ENCODE measurements at regions not wholly inside any gene's neighbourhood (a gene's known extent, or its start where the extent isn't known, plus 50 kb on each side); places are given as distances from the start of the nearest gene placed in this dataset.

DNA sequence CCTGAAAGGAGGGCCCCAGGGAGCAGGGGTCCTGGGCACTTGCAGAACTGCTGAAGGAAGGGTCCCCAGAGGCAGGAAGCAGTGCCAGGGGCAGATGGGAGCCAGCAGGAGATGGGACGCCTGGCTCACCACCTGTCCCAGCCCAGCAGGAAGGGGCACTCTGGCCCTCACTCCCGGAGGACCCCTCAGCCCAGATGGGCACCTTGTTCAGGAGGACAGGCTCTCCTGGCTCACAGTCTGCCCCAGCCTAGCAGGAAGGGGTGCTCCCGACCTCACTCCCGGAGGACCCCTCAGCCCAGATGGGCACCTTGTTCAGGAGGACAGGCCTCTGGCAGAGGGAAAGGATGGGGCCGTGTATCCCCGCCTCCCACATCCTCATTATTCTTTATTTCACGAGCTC, 331.4 kb upstream of the SHH start:
- peaks cover 68% of the 10 kb centered on the region for H3K27me3 ChIP-seq (replicated peaks; ENCODE audit: insufficient read depth, low read depth, low read length, poor library complexity)
- CTCF ChIA-PET, result no interaction called here
- DNase-seq (ENCODE audit: low spot score), result no peak
- no peak overlapping the region for H3K27ac ChIP-seq (ENCODE audit: low read depth, low read length, poor library complexity, severe bottlenecking)
- H3K9me3 ChIP-seq (ENCODE audit: low read depth, low read length, poor library complexity, severe bottlenecking), result no peaks in the 10 kb centered on the region
- H3K36me3 ChIP-seq (ENCODE audit: insufficient read depth, low read length, poor library complexity, severe bottlenecking), result no peaks in the 10 kb centered on the region
- TF ChIP-seq, protein P1, sequence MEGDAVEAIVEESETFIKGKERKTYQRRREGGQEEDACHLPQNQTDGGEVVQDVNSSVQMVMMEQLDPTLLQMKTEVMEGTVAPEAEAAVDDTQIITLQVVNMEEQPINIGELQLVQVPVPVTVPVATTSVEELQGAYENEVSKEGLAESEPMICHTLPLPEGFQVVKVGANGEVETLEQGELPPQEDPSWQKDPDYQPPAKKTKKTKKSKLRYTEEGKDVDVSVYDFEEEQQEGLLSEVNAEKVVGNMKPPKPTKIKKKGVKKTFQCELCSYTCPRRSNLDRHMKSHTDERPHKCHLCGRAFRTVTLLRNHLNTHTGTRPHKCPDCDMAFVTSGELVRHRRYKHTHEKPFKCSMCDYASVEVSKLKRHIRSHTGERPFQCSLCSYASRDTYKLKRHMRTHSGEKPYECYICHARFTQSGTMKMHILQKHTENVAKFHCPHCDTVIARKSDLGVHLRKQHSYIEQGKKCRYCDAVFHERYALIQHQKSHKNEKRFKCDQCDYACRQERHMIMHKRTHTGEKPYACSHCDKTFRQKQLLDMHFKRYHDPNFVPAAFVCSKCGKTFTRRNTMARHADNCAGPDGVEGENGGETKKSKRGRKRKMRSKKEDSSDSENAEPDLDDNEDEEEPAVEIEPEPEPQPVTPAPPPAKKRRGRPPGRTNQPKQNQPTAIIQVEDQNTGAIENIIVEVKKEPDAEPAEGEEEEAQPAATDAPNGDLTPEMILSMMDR (conservative IDR thresholded peaks at IDR 0.05; ENCODE audit: low read depth, low read length), result no peak
- no peak for TF ChIP-seq EZH2 (IDR thresholded peaks at IDR 0.05; ENCODE audit: borderline replicate concordance, low read depth, low read length, poor library complexity, severe bottlenecking)
- BruUV-seq (replicated peaks), result no TSS peak
- no peak overlapping the region for H3K4me3 ChIP-seq (ENCODE audit: low read depth, low read length, poor library complexity, severe bottlenecking)
- no peaks in the 10 kb centered on the region for H3K4me1 ChIP-seq (ENCODE audit: insufficient read depth, low read length, poor library complexity, severe bottlenecking)
- POLR2A ChIA-PET (ENCODE audit: low non-redundant PET), result no interaction called here
- intact Hi-C loops (cut with micrococcal nuclease; ENCODE audit: unreplicated experiment), result no loop called here

DNA sequence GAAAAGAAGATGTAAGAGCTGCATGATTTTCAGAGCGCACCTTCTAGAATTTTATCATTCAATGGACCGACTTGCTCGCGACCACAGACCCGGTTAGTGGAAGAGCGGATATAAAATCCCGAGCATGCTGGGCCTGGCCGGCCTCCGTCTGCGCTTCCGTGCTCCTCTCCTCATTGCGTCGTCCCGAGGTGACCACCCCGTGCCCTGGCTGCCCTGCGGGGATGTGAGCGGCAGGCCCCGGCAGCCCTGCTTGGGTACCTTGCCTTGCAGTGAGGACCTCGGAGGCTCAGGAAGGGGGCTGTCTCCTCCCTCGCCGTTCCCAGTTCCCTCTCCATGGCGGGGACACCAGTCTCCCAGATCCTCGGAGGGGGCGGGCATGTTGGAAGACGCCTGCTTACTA, 330.9 kb upstream of the SHH start:
- no peaks in the 10 kb centered on the region for H3K9me3 ChIP-seq (ENCODE audit: low read depth, low read length, poor library complexity, severe bottlenecking)

DNA sequence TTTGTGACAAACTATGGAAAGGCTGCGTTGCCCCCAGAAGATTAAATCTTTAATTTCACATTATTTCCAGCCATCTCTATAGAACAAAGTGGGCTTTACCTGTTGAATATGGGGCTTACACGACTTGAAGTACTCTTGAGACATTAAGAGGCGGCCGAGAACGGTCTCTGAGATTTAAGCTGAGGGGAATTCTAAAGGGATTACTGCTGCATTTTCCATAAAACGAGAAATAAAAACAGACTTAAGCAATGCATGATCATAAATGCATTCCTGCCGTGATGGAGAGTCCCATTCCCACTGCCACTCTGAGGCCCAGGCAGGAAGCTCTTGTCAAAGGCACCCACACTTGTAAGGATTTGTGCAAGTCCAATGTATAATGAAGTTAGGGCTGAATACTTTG, 329.7 kb upstream of the SHH start:
- H3K9me3 ChIP-seq (ENCODE audit: low read depth, low read length, poor library complexity, severe bottlenecking), result no peaks in the 10 kb centered on the region
- no TSS peak for BruUV-seq (replicated peaks)
- no peak for DNase-seq (ENCODE audit: low spot score)
- H3K4me1 ChIP-seq (ENCODE audit: insufficient read depth, low read length, poor library complexity, severe bottlenecking), result no peaks in the 10 kb centered on the region
- no peak for TF ChIP-seq EZH2 (IDR thresholded peaks at IDR 0.05; ENCODE audit: borderline replicate concordance, low read depth, low read length, poor library complexity, severe bottlenecking)
- TF ChIP-seq, protein P1 (conservative IDR thresholded peaks at IDR 0.05; ENCODE audit: low read depth, low read length), result no peak
- intact Hi-C loops (cut with micrococcal nuclease; ENCODE audit: unreplicated experiment), result no loop called here
- no peak overlapping the region for H3K4me3 ChIP-seq (ENCODE audit: low read depth, low read length, poor library complexity, severe bottlenecking)
- ChIA-PET CTCF (no interaction called here), POLR2A (ENCODE audit: low non-redundant PET) (no interaction called here)
- peaks cover 57% of the 10 kb centered on the region for H3K27me3 ChIP-seq (replicated peaks; ENCODE audit: insufficient read depth, low read depth, low read length, poor library complexity)
- no peaks in the 10 kb centered on the region for H3K36me3 ChIP-seq (ENCODE audit: insufficient read depth, low read length, poor library complexity, severe bottlenecking)
- H3K27ac ChIP-seq (ENCODE audit: low read depth, low read length, poor library complexity, severe bottlenecking), result no peak overlapping the region

More for the DNA sequence above, 330.9 kb upstream of the SHH start:
- TF ChIP-seq, protein P1 (conservative IDR thresholded peaks at IDR 0.05; ENCODE audit: low read depth, low read length), result no peak
- no peak for TF ChIP-seq EZH2 (IDR thresholded peaks at IDR 0.05; ENCODE audit: borderline replicate concordance, low read depth, low read length, poor library complexity, severe bottlenecking)
- intact Hi-C loops (cut with micrococcal nuclease; ENCODE audit: unreplicated experiment), result no loop called here
- CTCF ChIA-PET, result no interaction called here
- Histone ChIP-seq H3K27me3 (replicated peaks; ENCODE audit: insufficient read depth, low read depth, low read length, poor library complexity) (peaks cover 64% of the 10 kb centered on the region), H3K4me1 (ENCODE audit: insufficient read depth, low read length, poor library complexity, severe bottlenecking) (no peaks in the 10 kb centered on the region), H3K36me3 (ENCODE audit: insufficient read depth, low read length, poor library complexity, severe bottlenecking) (no peaks in the 10 kb centered on the region), H3K4me3 (ENCODE audit: low read depth, low read length, poor library complexity, severe bottlenecking) (no peak overlapping the region), H3K27ac (ENCODE audit: low read depth, low read length, poor library complexity, severe bottlenecking) (no peak overlapping the region)
- no peak for DNase-seq (ENCODE audit: low spot score)
- BruUV-seq (replicated peaks), result no TSS peak
- POLR2A ChIA-PET (ENCODE audit: low non-redundant PET), result no interaction called here
